Activated T-cell treated with anti-CD3 and anti-CD28 coated beads, Interleukin-2, amount 50 U/mL, for 48 hours (primary cell): ENCODE measurements at regions not wholly inside any gene's neighbourhood (a gene's known extent, or its start where the extent isn't known, plus 50 kb on each side); places are given as distances from the start of the nearest gene placed in this dataset.
"Not testable (repeated sequence)": the region's sequence is repeated elsewhere in the genome, so short reads cannot be mapped to it uniquely, and the experiment has no call there.

Experiments used
- DNase-seq, 2 experiments: peaks; one replicate each; pipeline ENCODE4 v3.0.0-alpha.2; 2020

DNA sequence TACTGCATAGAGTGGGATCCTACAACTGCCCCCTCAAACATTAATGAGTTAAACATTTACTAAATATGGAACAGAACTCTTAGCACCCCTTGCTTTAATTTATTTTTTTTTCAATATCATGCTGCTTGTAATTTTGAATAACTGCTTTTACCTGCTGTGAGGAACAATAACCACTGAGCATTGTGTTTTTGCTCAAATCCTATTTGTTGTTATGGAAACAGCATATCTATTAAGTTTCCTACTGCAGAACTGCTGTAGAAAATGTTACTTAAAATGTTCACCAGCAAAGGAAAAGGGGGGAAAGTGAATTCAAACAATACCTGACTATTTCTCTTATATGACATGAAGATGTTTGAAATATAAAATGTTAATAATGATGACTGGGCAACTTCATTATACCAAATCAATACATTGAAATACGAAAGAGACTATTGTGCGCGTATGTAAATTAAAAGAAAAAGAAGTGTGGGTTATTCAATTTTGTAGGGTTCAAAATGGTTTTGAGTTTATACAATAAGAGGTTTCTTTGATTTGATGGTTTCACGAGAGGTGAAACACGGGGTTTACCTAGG lies 1043.8 kb upstream of the NUDT12 start:
- DNase-seq: no peak

DNA sequence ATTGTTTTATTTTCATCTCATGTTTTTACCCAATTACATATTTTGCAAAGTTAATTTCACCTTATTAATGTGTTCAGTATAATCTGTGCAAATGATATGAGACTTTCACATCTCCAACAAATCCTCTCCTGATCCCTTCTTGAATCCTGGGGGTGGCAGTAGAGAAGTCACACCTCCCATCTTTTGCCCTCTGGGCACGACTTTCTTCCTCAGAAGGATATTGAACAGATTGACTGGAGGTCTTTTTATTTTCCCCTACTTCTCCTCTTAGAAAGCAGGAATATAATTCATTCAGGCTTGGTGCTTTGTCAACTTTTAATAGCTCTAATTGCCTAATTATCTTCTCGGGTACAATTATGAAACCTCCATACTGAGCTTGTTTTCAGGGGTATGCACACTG lies 1037.1 kb upstream of the NUDT12 start:
- no peak for DNase-seq

DNA sequence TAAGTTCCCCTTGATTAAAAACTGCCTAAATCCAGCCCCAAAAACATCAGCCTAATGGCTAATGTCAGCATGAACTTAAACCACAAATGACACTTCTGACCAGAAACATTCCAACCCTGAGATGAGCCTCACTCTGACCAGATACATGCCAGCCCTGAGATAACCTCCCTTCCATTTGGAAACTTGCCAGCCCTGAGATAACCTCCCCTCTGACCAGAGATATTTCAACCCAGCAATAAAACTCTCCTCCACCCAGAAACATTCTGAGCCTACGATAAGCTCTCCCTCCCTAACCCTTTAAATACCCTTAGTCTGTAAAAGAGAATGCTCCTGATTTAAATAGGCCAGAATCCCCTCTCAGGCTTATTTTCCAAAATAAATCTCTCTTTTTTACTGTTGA lies 1035.7 kb upstream of the NUDT12 start:
- no peak for DNase-seq

DNA sequence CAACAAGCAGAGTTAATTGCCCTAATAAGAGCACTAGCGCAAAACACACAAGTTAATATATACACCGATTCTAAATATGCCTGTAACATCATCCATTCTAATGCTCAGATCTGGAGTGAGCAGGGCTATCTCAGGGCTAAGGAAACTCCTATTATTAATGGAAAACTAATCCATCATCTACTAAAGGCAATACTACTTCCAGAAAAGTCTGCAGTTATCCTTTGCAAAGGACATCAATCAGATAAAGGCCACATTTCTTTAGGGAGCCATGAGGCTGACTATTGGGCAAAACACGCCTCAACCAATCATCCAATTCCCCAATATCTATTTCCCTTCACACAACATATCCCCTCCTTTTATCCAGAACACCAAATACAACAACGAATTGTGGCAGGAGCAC lies 1032.3 kb upstream of the NUDT12 start:
- no peak for DNase-seq

DNA sequence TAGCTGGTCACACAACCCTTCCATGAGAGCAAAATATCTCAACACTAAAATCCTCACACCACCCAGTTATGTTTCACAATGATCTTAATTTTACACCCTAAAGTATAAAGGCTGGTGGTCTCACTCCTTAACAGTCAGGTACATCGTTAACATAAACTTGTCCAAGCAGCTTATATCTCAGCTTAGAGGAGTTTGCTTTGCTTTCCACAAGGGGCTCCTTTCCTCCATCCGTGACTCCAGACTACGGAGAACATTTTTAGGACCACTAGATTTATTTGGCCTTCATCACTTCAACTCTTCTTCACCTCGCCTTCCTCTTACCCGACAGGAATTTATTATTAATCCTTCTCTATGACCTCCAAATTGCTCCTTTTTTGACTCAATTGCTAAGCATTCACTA lies 1014.1 kb upstream of the NUDT12 start:
- no peak for DNase-seq

DNA sequence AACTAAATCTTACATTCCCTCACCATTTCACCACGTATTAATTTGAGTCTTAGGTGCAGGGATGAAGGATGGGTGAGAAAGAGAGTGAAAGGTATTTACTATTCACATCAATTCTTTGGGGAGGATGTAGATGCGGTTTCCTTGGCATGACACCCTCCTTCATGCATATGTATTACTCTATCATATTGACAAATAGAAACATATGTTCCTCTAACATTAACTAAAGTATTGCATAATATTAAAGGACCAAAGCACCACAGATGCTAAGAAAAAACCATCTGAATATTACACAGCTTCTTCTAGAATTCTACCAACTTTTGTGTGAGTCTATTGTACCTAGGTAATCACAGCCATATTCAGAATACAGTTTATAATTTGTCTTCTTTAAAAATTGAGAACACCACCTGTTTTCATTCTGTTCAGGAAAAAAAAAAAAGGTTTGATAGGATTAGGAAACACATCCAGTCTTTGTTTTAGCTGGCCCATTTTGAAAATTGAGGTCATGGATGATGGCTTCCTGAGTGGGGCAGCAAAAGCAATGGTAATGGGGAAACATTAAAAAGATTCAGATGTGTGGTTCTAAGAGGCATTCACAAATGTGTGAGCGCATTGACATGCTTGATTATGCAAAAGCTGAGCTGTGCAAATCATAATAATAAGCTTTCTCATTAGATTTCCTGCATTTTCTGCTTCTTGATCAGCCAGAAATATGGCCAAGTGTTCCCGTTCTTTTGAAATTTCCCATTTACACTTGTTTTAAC lies 1011.5 kb upstream of the NUDT12 start:
- DNase-seq: no peak

DNA sequence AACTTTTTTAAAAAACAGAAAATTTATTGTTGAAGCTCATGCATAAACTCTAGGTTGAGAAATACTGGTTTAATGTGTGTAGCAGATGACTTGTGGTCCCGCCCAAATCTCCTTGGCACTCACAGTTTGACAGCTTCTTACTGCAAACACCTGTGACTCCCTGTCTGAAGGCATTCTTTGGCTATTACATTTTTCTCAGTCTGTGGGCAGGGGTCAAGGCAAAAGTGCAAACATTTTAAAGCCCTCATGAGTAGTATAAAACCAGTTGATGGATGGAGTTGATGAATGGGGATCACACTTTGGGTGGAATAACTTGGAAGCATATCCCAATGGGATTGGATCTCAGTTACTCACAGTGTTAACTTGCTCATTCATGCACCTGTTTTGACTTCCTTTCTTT lies 1007.0 kb upstream of the NUDT12 start:
- no peak for DNase-seq

DNA sequence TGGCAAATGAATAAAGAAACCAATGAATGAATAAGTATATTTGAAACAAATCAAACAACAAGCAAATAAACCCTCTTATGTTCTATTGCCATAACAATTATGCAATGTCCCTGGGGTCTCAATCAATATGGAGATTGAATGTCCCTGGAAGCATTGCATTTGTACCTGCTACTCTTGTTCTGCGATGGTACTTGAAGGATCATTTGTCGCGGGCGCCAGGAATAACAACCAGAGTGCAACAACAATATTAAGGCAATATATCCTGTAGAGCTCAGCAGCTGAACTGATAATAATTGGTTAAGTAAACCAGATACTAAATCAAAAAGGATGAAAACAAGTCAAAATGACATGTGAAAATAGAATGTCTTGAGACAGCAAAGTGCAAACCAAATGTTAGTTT lies 1001.9 kb upstream of the NUDT12 start:
- no peak for DNase-seq

DNA sequence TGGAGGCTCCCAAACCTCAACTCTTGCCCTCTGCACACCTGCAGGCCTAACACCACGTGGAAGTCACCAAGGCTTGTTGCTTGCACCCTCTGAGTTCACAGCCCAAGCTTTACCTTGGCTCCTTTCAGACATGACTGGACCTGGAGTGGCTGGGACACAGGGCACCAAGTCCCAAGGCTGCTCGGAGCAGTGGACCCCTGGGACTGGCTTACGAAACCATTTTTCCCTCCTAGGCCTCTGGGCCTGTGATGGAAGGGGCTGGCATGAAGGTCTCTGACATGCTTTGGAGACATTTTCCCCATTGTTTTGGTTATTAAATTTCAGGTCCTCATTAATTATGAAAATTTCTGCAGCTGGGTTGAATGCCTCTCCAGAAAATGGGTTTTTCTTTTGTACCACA lies 994.4 kb upstream of the NUDT12 start:
- no peak for DNase-seq

DNA sequence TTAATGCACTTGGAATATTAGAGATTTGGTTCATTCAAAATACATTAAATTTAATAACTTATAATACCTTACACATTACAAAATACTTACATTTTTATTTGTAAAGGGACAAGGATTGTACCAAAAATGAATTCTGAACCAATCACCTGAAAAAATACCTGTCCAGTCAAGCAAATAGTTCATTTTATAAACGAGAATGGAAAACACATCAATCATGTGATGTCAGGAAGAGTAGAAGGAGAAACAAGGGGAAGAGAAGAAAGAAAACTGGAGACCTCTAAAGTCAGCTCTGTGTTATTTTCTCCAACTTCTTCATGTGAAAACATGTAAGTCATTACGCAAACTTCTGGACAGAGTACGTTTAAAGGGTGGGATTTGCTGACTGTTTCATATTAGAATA lies 989.0 kb upstream of the NUDT12 start:
- DNase-seq: no peak

DNA sequence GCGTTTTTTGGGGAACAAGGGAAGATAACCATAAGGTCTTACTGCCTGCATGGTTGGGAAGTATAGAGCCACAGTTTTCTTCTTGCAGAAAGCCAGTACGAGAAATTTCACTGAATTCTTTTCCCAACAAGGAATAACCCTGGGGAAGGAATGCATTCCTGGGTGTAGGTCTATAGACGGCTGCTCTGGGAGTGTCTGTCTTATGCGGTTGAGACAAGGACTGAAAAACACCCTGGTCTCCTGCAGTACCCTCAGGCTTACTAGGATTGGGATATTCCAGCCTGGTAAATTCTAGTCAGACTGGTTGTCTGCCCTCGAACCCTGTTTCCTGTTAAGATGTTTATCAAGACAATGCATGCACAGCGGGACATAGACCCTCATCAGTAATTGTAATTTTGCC lies 984.3 kb upstream of the NUDT12 start:
- DNase-seq: not testable (repeated sequence)

DNA sequence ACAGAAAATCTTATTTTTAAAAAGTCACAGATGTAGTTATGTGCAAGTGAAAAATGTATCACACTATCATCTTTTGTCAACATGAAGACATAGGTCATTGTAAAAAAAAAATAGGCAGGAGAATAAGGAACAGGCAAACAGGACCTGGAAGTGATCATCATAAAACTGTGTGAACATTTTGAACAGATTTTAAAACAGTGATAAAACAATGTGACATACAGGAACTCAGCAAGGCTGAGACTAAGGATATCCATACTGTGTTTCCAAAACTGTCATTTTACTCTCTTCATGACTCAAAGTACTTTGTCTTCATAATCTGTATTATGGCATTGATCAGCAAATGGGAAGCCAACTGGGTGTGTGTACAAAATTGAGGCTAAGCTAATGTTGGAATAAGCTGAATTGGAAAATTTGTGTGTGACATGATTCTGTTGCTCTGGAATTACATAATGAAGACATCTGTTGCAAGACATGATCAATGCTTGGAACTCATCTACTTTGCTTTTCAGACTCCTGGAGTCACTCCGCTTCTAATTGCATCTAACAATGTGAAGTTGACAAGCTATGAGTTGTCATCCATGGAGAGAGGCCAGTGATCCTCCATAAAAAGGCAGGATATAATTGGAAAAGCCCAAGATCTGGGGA lies 978.7 kb upstream of the NUDT12 start:
- no peak for DNase-seq

DNA sequence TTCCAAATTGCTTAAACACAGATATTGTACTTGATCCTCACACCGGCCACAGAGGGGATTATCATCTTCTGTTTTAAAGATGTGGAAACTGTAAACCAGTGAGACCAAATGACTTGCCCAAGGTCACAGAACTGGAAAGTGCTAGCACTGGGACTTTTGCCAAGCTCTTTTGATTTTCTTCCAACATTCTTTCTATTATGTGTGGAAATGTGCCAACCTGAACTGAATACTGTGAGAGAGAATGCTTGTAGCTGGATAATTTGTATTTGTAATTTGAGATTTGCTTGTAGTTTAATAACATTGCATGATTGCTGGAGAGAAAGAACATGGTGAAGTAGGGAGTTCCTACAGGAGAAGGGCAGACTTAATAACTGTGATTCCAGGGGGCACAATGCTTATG lies 977.9 kb upstream of the NUDT12 start:
- DNase-seq: no peak

DNA sequence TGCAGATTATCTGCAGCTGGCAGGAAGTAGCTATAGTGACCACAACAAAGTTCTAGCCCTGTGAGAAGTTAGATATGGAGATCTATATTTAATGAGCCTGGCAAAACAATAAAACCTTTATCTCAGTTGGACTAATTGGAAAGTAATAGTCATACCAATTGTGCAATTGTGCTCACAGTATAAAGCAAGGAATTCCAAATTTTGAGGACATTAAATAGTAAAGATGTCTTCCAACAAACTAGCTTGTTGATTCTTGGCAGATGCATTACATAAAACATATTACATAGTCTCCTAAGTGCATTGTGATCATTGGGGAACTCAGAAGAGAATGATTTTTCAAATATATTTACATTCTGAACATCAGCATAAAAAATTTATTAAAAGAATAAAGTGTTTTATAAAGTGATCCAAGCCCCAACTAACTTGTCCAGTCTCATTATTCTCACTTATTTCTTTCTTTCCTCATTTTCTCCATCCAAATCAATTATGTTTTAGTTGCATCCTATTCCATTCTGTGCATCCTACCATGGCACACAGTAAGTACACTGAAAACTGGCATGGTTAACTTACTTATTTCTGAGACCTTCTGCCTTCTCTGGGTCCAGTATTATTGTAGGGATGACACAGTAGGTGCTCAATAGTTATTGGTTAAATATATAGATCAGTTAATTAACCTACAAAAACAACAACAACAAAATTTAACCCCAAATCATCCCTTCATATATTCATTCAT lies 977.2 kb upstream of the NUDT12 start:
- no peak for DNase-seq

DNA sequence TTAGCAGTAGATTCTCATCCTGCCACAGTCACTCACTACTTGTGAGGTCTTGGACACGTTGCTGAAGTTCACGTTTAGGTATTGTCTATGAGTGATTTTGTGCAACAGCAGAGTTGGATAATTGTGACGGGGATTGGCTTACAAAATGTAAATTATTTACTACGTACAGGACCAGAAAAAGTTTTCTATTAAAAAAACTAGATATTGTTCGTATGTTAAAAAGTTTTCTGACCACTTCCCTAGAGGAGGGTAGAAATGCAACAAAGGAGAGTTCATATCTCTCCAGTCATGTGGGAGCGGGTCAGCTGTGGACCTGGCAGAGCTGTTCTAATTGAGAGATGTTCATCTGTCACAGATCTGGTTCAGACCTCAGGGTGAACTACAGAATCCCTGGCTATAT lies 976.1 kb upstream of the NUDT12 start:
- DNase-seq: no peak

DNA sequence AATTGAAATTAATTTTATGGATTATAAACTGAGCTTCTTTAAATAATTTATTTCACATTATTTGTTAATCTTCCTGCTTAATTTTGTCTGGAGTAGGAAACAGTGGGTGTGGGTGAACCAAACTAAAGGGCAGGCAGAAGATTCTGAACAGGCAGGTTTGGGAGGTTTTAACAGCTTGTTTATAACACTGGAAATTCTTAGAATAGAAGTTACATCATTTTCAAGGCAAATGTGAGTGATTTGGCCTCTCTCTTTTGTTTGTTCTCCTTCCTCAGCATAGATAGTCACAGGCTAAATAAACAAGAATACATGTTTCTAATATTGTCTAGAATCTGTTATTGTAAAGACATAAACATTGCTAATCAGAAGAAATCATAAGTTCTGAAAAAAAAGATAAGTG lies 970.9 kb upstream of the NUDT12 start:
- DNase-seq: no peak

DNA sequence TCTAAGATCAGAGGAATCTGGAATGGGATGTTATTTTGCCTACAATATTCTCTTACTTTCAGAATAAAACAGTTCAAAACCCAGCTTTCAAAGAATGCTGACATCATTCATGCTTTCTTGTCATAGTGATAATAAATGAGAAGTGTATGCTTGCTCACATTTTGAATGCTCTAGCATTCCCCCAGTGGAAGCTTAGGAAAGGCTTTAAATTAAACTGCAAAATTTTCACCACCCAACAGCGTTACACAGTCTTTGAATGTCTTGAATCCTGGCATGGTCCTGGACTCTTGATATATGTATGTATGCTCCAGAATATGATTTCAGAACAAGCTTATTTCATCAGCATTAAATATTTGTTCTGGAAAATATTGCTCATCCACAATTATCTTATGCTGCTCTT lies 964.3 kb upstream of the NUDT12 start:
- no peak for DNase-seq

DNA sequence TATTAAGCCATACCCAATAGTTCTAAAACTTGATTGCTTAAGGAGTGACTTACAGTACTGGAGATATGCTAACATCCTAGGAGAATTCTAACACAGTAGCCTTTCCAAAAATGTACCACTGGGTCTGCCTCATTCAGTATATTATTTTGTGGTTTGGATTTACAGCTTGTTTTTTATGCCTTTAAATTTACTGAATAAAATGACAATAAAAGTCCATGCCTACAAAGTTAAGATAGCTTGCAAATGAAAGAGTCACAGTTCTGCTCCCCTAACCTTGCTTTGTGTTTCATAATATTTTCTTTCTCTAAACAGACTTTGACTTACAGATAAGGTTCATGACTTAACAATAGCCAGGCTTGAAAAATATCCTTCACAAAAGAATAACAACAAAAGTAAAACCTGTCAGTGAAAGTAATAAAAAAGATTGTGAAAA lies 951.1 kb upstream of the NUDT12 start:
- no peak for DNase-seq

DNA sequence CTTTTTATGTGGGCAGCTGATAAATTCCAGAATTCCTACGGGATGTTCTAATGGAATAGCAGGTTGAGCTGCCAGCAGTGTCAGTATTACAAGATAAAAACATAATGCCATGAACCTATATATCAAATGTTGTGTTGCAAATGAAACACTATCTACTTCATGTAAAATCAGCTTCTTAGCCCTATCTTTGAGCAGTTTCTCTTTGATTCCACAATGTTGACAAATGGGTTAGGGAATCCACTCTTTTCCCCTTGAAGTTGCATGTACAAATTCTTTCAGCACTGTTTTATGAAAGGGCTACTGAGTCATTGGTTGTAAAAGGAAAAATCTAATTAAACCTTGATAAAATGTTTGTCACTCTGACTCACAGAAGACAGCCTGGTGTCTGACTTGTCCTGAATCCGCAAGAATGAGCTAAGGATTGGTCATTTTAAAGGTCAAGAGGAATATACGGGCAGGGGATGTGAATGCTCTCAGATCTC lies 950.6 kb upstream of the NUDT12 start:
- no peak for DNase-seq

DNA sequence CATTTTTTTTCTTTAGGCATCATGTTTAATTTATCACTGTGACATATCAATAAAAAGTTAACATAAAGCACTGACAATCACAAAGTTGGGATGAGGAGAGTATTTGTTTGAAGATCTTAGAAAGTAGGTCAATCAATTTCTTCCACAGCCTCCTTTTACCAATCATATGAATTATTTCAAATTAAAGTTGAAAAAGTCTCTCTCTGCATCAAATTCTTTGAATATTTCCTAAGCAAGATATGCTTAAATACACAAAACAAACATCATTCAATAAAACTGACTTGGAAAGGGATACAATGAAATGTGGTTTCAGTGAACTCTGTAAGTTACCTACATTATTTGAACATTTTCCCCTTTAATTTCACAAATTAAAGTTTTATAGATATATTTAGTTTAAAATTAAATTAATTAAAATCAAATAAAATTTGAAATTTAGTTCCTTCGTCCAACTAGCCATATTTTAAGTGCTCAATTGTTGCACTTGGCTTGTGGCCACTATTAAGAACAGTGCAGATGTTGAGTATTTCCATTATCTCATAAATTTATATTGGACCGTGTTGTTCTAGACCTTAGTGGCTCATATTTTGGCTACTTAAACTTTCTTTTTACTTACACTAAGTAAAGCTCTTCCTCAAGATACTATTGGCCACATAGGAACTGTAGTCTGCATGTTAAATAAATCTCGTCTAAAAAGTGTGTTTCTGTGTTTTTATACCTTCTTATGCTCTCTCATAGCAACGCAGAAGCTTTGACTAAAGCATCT lies 949.7 kb upstream of the NUDT12 start:
- no peak for DNase-seq

DNA sequence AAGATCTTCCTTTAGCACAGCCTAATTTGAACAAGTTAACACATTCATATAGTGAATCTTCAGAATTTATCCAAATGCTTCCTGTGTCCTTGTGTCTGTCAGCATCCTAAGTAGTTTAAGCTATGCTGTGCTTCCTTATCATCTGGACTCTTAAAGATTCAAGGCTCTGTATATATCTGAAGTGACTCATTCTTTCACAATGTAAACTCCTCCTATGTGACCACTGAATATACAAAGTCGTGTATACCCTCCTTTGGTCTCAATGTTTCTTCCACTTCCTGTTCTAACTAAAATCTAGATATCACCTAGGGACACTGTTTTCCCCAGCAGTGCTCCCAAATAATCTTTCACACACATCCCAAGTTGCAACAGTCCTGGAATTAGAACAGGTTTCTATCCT lies 935.7 kb upstream of the NUDT12 start:
- no peak for DNase-seq

DNA sequence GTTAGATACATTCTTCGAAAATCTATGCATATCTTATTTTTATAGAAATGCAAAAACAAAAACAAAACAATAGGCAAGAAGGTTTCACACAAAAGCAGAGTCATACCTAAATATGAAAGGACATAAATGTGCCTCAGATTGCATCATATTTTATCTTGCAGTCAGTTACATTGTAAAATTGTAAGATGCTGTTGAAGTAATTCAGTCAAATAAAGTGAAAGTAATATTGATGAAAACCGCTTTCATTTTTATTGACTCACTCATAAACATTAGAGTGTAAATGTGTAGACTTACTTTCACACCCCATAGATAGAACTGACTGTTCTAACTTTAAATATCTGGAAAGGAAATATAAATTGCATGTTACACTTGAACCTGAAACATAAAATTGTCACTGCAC lies 931.5 kb upstream of the NUDT12 start:
- DNase-seq: no peak

DNA sequence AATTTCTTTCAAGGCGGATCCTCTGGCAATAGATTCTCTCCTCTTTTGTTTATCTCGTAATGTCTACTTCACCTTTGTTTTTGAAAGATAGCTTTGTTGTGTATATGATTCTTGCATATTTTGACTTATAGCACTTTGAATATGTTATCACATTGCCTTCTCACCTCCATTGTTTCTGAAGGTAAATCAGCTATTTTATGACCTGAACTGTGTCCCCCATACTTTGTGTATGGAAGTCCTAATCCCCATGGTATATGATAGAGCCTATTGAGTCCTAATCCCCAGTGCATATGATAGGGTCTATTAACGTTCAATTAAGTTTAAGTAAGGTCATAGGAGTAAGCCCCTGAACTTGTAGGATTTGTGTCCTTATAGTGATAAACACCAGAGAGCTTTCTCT lies 910.2 kb upstream of the NUDT12 start:
- no peak for DNase-seq
